Epithelial cell of esophagus (primary cell): ENCODE measurements at regions not wholly inside any gene's neighbourhood (a gene's known extent, or its start where the extent isn't known, plus 50 kb on each side); places are given as distances from the start of the nearest gene placed in this dataset.

Experiments used
- DNase-seq: peaks from one replicate; pipeline ENCODE4 v3.0.0; 2010; ENCODE audit warnings: low read depth
- H3K4me3 ChIP-seq: 2 replicates; pipeline ENCODE4 v1.5.1; 2011; ENCODE audit warnings: mild to moderate bottlenecking, low read length, control low read depth
- CTCF ChIP-seq: IDR thresholded peaks from 2 replicates; pipeline ENCODE4 v1.5.1; 2011; ENCODE audit warnings: low read depth, mild to moderate bottlenecking, low read length, control low read depth, inconsistent platforms; ENCODE audit not compliant: insufficient read depth; ENCODE audit errors: missing control alignments

GRCh38 chr3:99430348-99431134, 207.9 kb upstream of the COL8A1 start:
- no peak for TF ChIP-seq CTCF
- no peak overlapping the region for H3K4me3 ChIP-seq
- no peak for DNase-seq

GRCh38 chr3:99429502-99429901, 208.9 kb upstream of the COL8A1 start:
- no peak for DNase-seq
- H3K4me3 ChIP-seq, result no peak overlapping the region
- no peak for TF ChIP-seq CTCF

- no peak for TF ChIP-seq CTCF
- no peak for DNase-seq
- H3K4me3 ChIP-seq, result no peak overlapping the region
Observed at GRCh38 chr3:99425930-99426329, 212.5 kb upstream of the COL8A1 start.

- no peak for DNase-seq
- TF ChIP-seq CTCF, result no peak
- H3K4me3 ChIP-seq, result no peak overlapping the region
Observed at GRCh38 chr3:99419116-99419515, 219.3 kb upstream of the COL8A1 start.

- no peak overlapping the region for H3K4me3 ChIP-seq
- TF ChIP-seq CTCF, result no peak
- DNase-seq, result no peak
Observed at GRCh38 chr3:99418709-99419108, 219.7 kb upstream of the COL8A1 start.

- TF ChIP-seq CTCF, result no peak
- DNase-seq, result no peak
- H3K4me3 ChIP-seq, result no peak overlapping the region
Observed at GRCh38 chr3:99418209-99418635, 220.2 kb upstream of the COL8A1 start.

- TF ChIP-seq CTCF, result no peak
- H3K4me3 ChIP-seq, result no peak overlapping the region
- peak; percentile 13 for DNase-seq
Observed at GRCh38 chr3:99413504-99413903, 224.9 kb upstream of the COL8A1 start.
